B cell (primary cell): ENCODE measurements at regions not wholly inside any gene's neighbourhood (a gene's known extent, or its start where the extent isn't known, plus 50 kb on each side); places are given as distances from the start of the nearest gene placed in this dataset.

Experiments used
- ATAC-seq: fragments of 200-7000 bp; cut with Tn5 transposase; one replicate; pipeline ENCODE4 v1.10.0; 2021; ENCODE audit warnings: low read depth, mild to moderate bottlenecking, moderate number of reproducible peaks, moderate library complexity
- CTCF ChIA-PET: fragments of 350-600 bp; sonication (Branson Sonifier 250); formaldehyde crosslinking; loops from one replicate; lab custom pipeline; 2021; ENCODE audit warnings: antibody characterized with exemption, inconsistent platforms; lab: Charles Lee
- POLR2A ChIA-PET: fragments of 350-600 bp; sonication (Branson Sonifier 250); formaldehyde crosslinking; loops from one replicate; lab custom pipeline; 2021; ENCODE audit warnings: antibody characterized with exemption; lab: Charles Lee
- DNase-seq: peaks from one replicate; pipeline ENCODE4 v3.0.0; 2013
- H2AFZ ChIP-seq: 2 replicates; pipeline ENCODE4 v1.6.1; 2012; ENCODE audit warnings: mild to moderate bottlenecking, low read depth, low read length; ENCODE audit not compliant: insufficient read depth, poor library complexity, severe bottlenecking
- H3K27ac ChIP-seq, 2 donors: 1 replicate in 1 of 2; 2 replicates in 1 of 2; pipeline ENCODE4 v1.5.1; 2012 to 2013; ENCODE audit warnings: low read length in 2 of 2, mild to moderate bottlenecking in 2 of 2, moderate library complexity in 1 of 2
- H3K27me3 ChIP-seq, 4 experiments: fragments of 200-600 bp in 1 of 4; sonication (generic) in 1 of 4; replicated peaks in 1 of 4; 1 replicate in 2 of 4; 2 replicates in 2 of 4; pipeline versions ENCODE4 v1.6.1 to v1.7.0; 2013 to 2016; ENCODE audit warnings: low read length in 3 of 4, mild to moderate bottlenecking in 2 of 4, mixed read lengths in 1 of 4, moderate library complexity in 1 of 4; ENCODE audit not compliant: insufficient read depth in 4 of 4, control insufficient read depth in 3 of 4; ENCODE audit errors: control extremely low read depth in 1 of 4
- H3K36me3 ChIP-seq, 2 experiments: replicated peaks in 1 of 2; 1 replicate in 1 of 2; 2 replicates in 1 of 2; pipeline versions ENCODE4 v1.6.1 to v1.7.1; 2013; ENCODE audit warnings: low read length in 1 of 2; ENCODE audit not compliant: insufficient read depth in 2 of 2, control insufficient read depth in 1 of 2; ENCODE audit errors: control extremely low read depth in 1 of 2, extremely low read depth in 1 of 2
- H3K4me1 ChIP-seq, 2 donors: fragments of 200-600 bp in 1 of 2; sonication (generic) in 1 of 2; 1 replicate in 1 of 2; 2 replicates in 1 of 2; pipeline versions ENCODE4 v1.5.1 to v1.6.1; 2013 to 2017; ENCODE audit warnings: low read length in 2 of 2; ENCODE audit not compliant: control insufficient read depth in 2 of 2, insufficient read depth in 2 of 2
- H3K4me2 ChIP-seq: replicated peaks from 2 replicates; pipeline ENCODE3; 2012; ENCODE audit warnings: mild to moderate bottlenecking, low read depth, low read length; ENCODE audit not compliant: poor library complexity, severe bottlenecking
- H3K4me3 ChIP-seq, 5 experiments: fragments of 200-600 bp in 1 of 5; sonication (generic) in 1 of 5; 1 replicate in 3 of 5; 2 replicates in 2 of 5; pipeline versions ENCODE4 v1.5.1 to v1.7.0; 2011 to 2016; ENCODE audit warnings: low read length in 4 of 5, mild to moderate bottlenecking in 4 of 5, low read depth in 2 of 5, control low read depth in 1 of 5, moderate library complexity in 1 of 5; ENCODE audit not compliant: insufficient read depth in 1 of 5; ENCODE audit errors: control extremely low read depth in 1 of 5, extremely low read depth in 1 of 5
- H3K79me2 ChIP-seq: fragments of 200-600 bp; sonication (generic); one replicate; pipeline ENCODE4 v1.6.0; 2016; ENCODE audit warnings: low read length; ENCODE audit not compliant: control insufficient read depth, insufficient read depth
- H3K9ac ChIP-seq: fragments of 200-600 bp; sonication (generic); 2 replicates; pipeline ENCODE4 v1.6.1; 2017; ENCODE audit warnings: mild to moderate bottlenecking, low read length, moderate library complexity
- H3K9me3 ChIP-seq, 3 donors: one replicate each; pipeline versions ENCODE4 v1.6.1 to v1.7.1; 2013; ENCODE audit warnings: low read length in 2 of 3; ENCODE audit not compliant: control insufficient read depth in 2 of 3, insufficient read depth in 1 of 3; ENCODE audit errors: control extremely low read depth in 1 of 3
- H4K20me1 ChIP-seq: 2 replicates; pipeline ENCODE4 v1.6.0; 2012; ENCODE audit warnings: mild to moderate bottlenecking, low read length; ENCODE audit not compliant: insufficient read depth, control insufficient read depth, poor library complexity, severe bottlenecking
- H3K27ac Mint-ChIP-seq: one replicate; pipeline ENCODE4 v1.8.0; 2021; ENCODE audit warnings: mixed read lengths
- H3K27me3 Mint-ChIP-seq: one replicate; pipeline ENCODE4 v1.8.0; 2021; ENCODE audit warnings: mixed read lengths
- H3K4me1 Mint-ChIP-seq: one replicate; pipeline ENCODE4 v1.8.0; 2021; ENCODE audit warnings: mixed read lengths
- H3K4me3 Mint-ChIP-seq: one replicate; pipeline ENCODE4 v1.8.0; 2021; ENCODE audit warnings: mixed read lengths
- H3K9me3 Mint-ChIP-seq: one replicate; pipeline ENCODE4 v1.8.0; 2022; ENCODE audit warnings: mixed read lengths; ENCODE audit not compliant: insufficient read depth
- EZH2 ChIP-seq: IDR thresholded peaks from 2 replicates; pipeline ENCODE4 v1.6.1; 2012; ENCODE audit warnings: borderline replicate concordance, low read depth, mild to moderate bottlenecking, moderate library complexity, low read length; ENCODE audit not compliant: insufficient read depth, poor library complexity, severe bottlenecking
- WGBS: methylation state at CpG from one replicate; pipeline ENCODE4 v1.1.5; 2013; ENCODE audit warnings: missing lambda C conversion rate; ENCODE audit not compliant: insufficient coverage; 5-methylcytosine and 5-hydroxymethylcytosine counted together
- intact Hi-C: fragments of 100-400 bp; cut with micrococcal nuclease; formaldehyde crosslinking; loops from one replicate; pipeline ENCODE4 v1.10.0; 2022
- TF ChIP-seq, protein P1 (sequence below): fragments of 200-600 bp; IDR thresholded peaks from one replicate; pipeline ENCODE4 v1.8.0; 2022; ENCODE audit warnings: antibody characterized with exemption, mild to moderate bottlenecking

DNA sequence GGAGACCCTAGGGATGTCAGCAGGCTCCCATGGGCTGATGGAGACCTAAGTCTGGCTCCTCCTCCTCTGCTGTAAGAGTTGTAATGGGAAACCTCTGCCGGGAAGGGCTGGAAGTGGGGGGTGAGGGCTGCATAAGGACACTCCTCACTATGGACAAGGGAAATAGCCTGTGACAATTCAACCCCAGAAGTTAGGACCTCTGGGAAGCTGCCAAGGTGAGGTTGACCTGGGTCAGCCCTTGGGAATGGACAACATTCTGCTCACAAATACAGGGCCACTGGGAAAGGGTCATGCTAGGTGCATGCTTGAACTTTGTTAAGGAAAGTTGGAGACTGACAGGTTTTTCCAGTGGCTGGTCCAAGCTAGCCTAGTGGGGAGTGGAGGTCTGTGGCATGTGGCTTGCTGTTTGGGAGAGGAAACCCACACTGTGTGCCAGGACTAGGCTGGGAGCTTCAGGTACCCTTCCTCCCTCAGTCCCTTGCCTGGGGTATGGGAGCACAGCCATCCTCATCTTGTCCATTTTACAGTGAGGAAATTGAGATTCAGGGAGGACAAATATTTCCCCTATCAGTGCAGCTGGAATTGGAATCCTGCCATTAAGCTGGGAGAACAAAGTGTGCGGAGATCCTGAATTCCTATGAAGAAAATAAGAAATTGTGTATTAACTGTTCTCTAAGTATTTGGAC, 190.4 kb downstream of the SALL1 start:
- Mint-ChIP-seq H3K9me3 (no peaks in the 10 kb centered on the region), H3K27ac (no peak overlapping the region), H3K27me3 (peaks cover 7% of the 10 kb centered on the region), H3K4me1 (no peaks in the 10 kb centered on the region), H3K4me3 (no peak overlapping the region)
- no peak overlapping the region for H2AFZ ChIP-seq
- H3K9me3 ChIP-seq, result no peaks in the 10 kb centered on the region
- POLR2A ChIA-PET, result no interaction called here
- DNase-seq (no peak), ATAC-seq (no peak)
- H3K4me2 ChIP-seq, result no peak overlapping the region
- no peak overlapping the region for H3K27ac ChIP-seq
- WGBS, result no CpG with 5 or more reads among the region's 2 CpGs
- no peak for TF ChIP-seq EZH2
- intact Hi-C loops, result no loop called here
- CTCF ChIA-PET, result no interaction called here
- H3K4me3 ChIP-seq, result no peak overlapping the region
- no peaks in the 10 kb centered on the region for H4K20me1 ChIP-seq
- peaks cover 0 to 4% (median 0%) of the 10 kb centered on the region in 4 experiments for H3K27me3 ChIP-seq
- H3K9ac ChIP-seq, result no peak overlapping the region
- H3K36me3 ChIP-seq, result no peaks in the 10 kb centered on the region
- H3K4me1 ChIP-seq, result no peaks in the 10 kb centered on the region
- no peaks in the 10 kb centered on the region for H3K79me2 ChIP-seq

DNA sequence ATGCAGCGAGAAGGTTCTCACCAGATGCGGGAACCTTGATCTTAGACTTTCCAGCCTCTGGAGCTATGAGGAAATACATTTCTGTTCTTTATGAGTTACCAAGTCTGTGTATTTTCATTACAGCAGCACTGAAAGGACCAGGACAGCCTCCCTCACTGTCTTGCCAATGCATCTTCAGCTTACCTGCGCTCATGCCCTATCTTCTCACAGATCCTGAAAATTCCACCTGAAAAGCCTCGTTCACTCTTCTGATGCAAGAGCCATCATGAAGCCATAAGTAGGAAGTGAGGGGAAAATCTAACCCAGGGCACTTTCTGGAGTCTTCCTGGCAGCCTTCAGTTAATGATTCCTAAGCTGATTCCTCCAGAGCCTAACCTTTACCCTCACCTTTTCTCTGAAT, 194.0 kb downstream of the SALL1 start:
- Histone ChIP-seq H3K36me3 (no peaks in the 10 kb centered on the region), H4K20me1 (no peaks in the 10 kb centered on the region), H3K4me1 (no peaks in the 10 kb centered on the region), H3K9me3 (no peaks in the 10 kb centered on the region), H2AFZ (no peak overlapping the region), H3K27me3 (peaks cover 0 to 4% (median 0%) of the 10 kb centered on the region in 4 experiments), H3K9ac (no peak overlapping the region), H3K4me2 (no peak overlapping the region), H3K79me2 (no peaks in the 10 kb centered on the region), H3K27ac (no peak overlapping the region), H3K4me3 (no peak overlapping the region)
- H3K27ac Mint-ChIP-seq, result no peak overlapping the region
- H3K4me1 Mint-ChIP-seq, result no peaks in the 10 kb centered on the region
- intact Hi-C loops, result no loop called here
- H3K4me3 Mint-ChIP-seq, result no peak overlapping the region
- 100% methylated on average over 2 of the region's 4 CpGs for WGBS
- TF ChIP-seq, protein P1, sequence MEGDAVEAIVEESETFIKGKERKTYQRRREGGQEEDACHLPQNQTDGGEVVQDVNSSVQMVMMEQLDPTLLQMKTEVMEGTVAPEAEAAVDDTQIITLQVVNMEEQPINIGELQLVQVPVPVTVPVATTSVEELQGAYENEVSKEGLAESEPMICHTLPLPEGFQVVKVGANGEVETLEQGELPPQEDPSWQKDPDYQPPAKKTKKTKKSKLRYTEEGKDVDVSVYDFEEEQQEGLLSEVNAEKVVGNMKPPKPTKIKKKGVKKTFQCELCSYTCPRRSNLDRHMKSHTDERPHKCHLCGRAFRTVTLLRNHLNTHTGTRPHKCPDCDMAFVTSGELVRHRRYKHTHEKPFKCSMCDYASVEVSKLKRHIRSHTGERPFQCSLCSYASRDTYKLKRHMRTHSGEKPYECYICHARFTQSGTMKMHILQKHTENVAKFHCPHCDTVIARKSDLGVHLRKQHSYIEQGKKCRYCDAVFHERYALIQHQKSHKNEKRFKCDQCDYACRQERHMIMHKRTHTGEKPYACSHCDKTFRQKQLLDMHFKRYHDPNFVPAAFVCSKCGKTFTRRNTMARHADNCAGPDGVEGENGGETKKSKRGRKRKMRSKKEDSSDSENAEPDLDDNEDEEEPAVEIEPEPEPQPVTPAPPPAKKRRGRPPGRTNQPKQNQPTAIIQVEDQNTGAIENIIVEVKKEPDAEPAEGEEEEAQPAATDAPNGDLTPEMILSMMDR, result no peak
- no peak for TF ChIP-seq EZH2
- CTCF ChIA-PET, result no interaction called here
- ATAC-seq (no peak), DNase-seq (no peak)
- POLR2A ChIA-PET, result no interaction called here
- peaks cover 12% of the 10 kb centered on the region for H3K27me3 Mint-ChIP-seq
- H3K9me3 Mint-ChIP-seq, result no peaks in the 10 kb centered on the region
